Transverse colon (tissue), 3 donors: ENCODE measurements at regions not wholly inside any gene's neighbourhood (a gene's known extent, or its start where the extent isn't known, plus 50 kb on each side); places are given as distances from the start of the nearest gene placed in this dataset.

ENCODE experiments used
- EP300 ChIP-seq: sonication (generic); formaldehyde crosslinking; IDR thresholded peaks from one replicate; pipeline ENCODE4 v1.6.1; 2017; ENCODE audit warnings: antibody characterized with exemption, low read depth
- POLR2A ChIP-seq: fragments of 450-650 bp; IDR thresholded peaks from one replicate; pipeline ENCODE4 v1.6.1; 2016; ENCODE audit warnings: antibody characterized with exemption, mild to moderate bottlenecking, moderate library complexity
- TF ChIP-seq, protein P1 (sequence below), 5 experiments: fragments of 200-600 bp in 3 of 5; fragments of 450-650 bp in 2 of 5; sonication (generic) in 3 of 5; IDR thresholded peaks; 1 replicate in 2 of 5; 2 replicates in 3 of 5; pipeline ENCODE4 v1.5.1; 2016 to 2017; ENCODE audit warnings: antibody characterized with exemption in 5 of 5, inconsistent platforms in 3 of 5, mild to moderate bottlenecking in 2 of 5, moderate library complexity in 1 of 5

GRCh38 chr15:48063411-48063985 is 57.3 kb upstream of the SLC24A5 start:
- no peak for TF ChIP-seq EP300
- TF ChIP-seq, protein P1, sequence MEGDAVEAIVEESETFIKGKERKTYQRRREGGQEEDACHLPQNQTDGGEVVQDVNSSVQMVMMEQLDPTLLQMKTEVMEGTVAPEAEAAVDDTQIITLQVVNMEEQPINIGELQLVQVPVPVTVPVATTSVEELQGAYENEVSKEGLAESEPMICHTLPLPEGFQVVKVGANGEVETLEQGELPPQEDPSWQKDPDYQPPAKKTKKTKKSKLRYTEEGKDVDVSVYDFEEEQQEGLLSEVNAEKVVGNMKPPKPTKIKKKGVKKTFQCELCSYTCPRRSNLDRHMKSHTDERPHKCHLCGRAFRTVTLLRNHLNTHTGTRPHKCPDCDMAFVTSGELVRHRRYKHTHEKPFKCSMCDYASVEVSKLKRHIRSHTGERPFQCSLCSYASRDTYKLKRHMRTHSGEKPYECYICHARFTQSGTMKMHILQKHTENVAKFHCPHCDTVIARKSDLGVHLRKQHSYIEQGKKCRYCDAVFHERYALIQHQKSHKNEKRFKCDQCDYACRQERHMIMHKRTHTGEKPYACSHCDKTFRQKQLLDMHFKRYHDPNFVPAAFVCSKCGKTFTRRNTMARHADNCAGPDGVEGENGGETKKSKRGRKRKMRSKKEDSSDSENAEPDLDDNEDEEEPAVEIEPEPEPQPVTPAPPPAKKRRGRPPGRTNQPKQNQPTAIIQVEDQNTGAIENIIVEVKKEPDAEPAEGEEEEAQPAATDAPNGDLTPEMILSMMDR (IDR thresholded peaks at IDR 0.05): no peak
- no peak for TF ChIP-seq POLR2A
